ENCODE measurements at regions not wholly inside any gene's neighbourhood (a gene's known extent, or its start where the extent isn't known, plus 50 kb on each side); places are given as distances from the start of the nearest gene placed in this dataset.
"Not testable (repeated sequence)": the region's sequence is repeated elsewhere in the genome, so short reads cannot be mapped to it uniquely, and the experiment has no call there.

DNA sequence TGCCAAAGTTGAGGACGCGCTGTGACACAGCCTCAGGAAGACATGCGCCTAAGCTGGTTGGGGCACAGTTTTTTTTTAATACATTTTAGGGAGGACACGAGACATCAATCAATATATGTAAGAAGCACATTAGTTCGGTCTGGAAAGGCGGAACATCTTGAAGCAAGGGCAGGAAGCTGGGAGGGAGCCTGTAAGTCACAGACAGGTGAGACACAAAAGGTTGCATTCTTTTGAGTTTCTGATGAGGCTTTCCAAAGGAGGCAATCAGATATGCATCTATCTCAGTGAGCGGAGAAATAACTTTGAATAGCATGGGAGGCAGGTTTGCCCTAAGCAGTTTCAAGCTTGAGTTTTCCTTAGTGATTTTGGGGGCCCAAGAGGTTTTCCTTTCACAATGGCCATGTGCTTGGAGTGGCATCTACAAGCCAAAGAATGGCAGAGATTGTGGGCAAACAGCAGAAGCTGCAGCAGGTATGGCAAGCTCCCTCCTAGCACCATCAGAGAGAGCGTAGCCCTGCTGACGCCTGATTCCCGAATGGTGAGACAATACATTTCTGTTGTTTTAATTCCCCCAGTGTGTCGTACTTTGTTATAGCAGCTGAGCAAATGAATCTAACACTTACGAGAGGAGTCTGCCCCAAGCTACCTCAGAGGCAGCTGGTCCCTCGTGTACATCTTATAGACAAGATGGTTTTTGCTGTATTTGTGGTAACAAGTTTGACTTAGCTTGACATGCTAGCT is 99.5 kb upstream of the TMTC4 start:
- TF ChIP-seq, protein P1, sequence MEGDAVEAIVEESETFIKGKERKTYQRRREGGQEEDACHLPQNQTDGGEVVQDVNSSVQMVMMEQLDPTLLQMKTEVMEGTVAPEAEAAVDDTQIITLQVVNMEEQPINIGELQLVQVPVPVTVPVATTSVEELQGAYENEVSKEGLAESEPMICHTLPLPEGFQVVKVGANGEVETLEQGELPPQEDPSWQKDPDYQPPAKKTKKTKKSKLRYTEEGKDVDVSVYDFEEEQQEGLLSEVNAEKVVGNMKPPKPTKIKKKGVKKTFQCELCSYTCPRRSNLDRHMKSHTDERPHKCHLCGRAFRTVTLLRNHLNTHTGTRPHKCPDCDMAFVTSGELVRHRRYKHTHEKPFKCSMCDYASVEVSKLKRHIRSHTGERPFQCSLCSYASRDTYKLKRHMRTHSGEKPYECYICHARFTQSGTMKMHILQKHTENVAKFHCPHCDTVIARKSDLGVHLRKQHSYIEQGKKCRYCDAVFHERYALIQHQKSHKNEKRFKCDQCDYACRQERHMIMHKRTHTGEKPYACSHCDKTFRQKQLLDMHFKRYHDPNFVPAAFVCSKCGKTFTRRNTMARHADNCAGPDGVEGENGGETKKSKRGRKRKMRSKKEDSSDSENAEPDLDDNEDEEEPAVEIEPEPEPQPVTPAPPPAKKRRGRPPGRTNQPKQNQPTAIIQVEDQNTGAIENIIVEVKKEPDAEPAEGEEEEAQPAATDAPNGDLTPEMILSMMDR (IDR thresholded peaks at IDR 0.05; ENCODE audit: low read depth, low read length, missing control alignments), result no peak
- in situ Hi-C loops (cut with HindIII; ENCODE audit: low sequenced_read_pairs), result no loop called here
- no peak for DNase-seq (ENCODE audit: low read depth)
- H3K4me3 ChIP-seq (ENCODE audit: low read depth, low read length), result no peak overlapping the region

DNA sequence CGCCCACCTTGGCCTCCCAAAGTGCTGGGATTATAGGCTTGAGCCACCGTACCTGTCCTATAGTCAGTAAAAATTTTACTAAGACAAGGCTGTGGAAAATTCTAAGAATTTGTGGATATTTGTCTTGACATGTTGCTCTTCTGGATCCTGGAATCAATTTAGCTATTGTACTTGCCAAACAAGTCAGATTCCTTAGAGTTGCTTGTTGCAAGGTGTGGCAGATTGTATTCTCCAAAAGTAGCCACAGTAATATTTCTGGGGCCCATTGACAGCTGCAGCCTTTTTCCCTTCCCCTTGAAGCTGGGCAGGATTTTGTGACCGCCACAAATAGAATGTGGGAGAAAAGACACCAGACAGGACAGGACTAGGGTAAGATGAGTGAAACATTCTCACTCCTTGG is 98.8 kb upstream of the TMTC4 start:
- DNase-seq (ENCODE audit: low read depth), result no peak
- in situ Hi-C loops (cut with HindIII; ENCODE audit: low sequenced_read_pairs), result no loop called here
- no peak overlapping the region for H3K4me3 ChIP-seq (ENCODE audit: low read depth, low read length)
- TF ChIP-seq, protein P1 (IDR thresholded peaks at IDR 0.05; ENCODE audit: low read depth, low read length, missing control alignments), result no peak

DNA sequence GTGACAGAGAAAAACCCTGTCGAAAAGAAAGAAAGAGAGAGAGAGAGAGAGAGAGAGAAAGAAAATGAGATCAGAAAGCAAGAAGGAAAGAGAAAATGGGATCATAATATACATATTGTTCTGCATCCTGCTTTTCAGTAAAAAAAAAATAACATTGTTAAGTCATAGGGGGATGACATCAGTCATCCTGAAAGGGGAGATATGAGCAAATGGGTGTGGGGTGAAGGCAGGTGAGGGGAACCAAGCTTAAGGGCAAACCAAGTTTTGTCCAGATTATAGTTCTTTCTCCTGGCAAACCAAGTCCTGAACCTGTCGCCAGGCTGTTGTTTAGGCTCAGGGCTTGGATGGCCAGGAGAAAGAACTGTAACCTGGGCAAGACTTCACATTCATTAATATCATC is 92.6 kb upstream of the TMTC4 start:
- in situ Hi-C loops (cut with HindIII; ENCODE audit: low sequenced_read_pairs), result no loop called here
- H3K4me3 ChIP-seq (ENCODE audit: low read depth, low read length), result no peak overlapping the region
- DNase-seq (ENCODE audit: low read depth), result no peak
- TF ChIP-seq, protein P1 (IDR thresholded peaks at IDR 0.05; ENCODE audit: low read depth, low read length, missing control alignments), result no peak

DNA sequence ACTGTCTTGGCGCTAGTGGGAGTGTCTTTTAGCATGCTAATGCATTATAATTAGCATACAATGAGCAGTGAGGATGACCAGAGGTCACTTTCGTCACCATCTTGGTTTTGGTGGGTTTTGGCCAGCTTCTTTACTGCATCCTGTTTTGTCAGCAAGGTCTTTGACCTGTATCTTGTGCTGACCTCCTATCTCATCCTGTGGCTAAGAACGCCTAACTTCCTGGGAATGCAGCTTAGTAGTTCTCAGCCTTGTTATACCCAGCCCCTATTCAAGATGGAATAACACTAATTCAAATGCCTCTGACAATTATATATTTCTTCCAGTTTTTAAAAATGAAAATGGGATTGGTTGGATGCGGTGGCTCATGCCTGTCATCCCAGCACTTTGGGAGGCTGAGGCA is 92.0 kb upstream of the TMTC4 start:
- H3K4me3 ChIP-seq (ENCODE audit: low read depth, low read length); DNase-seq (ENCODE audit: low read depth); in situ Hi-C loops (cut with HindIII; ENCODE audit: low sequenced_read_pairs): not testable (repeated sequence)

DNA sequence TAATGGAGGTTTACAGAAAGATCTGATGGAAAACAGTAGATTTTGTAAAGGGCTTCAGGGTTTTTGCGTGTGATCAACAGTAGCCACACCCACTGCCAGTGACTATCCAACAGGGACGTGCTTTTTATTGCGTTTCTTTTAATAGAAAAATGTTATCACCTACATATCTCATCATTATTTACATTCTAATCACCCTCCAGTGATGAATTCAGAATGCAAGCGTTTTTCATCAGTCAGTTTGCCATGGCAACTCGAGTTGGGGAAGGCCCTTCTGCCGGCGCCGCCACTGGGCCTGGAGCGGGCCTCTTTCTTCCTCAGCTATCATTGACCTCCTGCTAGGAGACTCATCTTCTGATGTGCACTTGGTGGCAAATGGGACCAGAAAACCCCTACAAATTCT is 90.3 kb upstream of the TMTC4 start:
- in situ Hi-C loops (cut with HindIII; ENCODE audit: low sequenced_read_pairs), result no loop called here
- no peak overlapping the region for H3K4me3 ChIP-seq (ENCODE audit: low read depth, low read length)
- TF ChIP-seq, protein P1 (IDR thresholded peaks at IDR 0.05; ENCODE audit: low read depth, low read length, missing control alignments), result no peak
- no peak for DNase-seq (ENCODE audit: low read depth)

DNA sequence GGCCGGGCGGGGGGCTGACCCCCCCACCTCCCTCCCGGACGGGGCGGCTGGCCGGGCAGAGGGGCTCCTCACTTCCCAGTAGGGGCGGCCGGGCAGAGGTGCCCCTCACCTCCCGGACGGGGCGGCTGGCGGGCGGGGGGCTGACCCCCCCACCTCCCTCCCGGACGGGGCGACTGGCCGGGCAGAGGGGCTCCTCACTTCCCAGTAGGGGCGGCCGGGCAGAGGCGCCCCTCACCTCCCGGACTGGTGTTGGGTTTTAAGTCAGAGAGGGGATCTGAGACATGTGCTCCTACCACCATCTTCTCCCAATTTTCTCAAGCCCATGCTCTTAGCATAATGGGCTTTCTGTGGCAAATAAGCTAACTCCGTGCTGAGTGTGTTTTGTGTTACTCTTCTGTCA is 87.5 kb upstream of the TMTC4 start:
- H3K4me3 ChIP-seq (ENCODE audit: low read depth, low read length); in situ Hi-C loops (cut with HindIII; ENCODE audit: low sequenced_read_pairs); DNase-seq (ENCODE audit: low read depth): not testable (repeated sequence)

DNA sequence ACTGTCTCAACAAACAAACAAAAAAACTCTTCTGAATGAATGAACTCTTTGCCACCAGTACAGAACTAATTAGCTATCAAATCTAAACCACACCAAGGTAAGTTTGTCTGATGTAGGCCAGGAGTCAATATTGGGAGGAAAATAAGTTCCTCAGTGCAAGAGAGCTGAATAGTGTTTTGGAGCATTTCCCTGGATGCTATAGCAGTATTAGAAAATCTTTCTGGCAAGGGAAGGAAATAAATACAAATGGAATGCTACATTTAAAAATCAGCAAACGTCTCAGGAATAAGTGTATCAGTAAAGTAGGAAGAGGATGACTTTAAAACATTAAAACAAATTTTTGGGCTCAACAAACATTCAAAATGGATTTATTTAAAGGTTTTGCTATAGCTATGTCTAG is 81.3 kb upstream of the TMTC4 start:
- no peak for DNase-seq (ENCODE audit: low read depth)
- in situ Hi-C loops (cut with HindIII; ENCODE audit: low sequenced_read_pairs), result no loop called here
- no peak overlapping the region for H3K4me3 ChIP-seq (ENCODE audit: low read depth, low read length)
- TF ChIP-seq, protein P1 (IDR thresholded peaks at IDR 0.05; ENCODE audit: low read depth, low read length, missing control alignments), result no peak

DNA sequence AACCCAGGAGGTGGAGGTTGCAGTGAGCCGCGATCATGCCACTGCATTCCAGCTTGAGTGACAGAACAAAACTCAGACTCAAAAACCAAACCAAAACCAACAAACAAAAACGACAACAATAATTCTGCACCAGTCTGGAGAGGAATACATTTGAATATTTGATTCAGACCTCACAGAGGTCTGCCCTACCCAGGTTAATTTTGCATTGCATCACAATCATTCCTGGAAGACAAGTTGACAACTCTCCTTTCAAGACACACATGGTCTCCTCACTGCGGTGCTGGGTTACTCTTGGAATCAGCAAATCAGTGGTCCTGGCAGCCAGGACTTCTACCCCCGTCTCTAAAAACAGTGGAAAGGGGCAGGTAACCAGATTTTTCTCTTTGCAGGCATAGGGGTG is 79.9 kb upstream of the TMTC4 start:
- H3K4me3 ChIP-seq (ENCODE audit: low read depth, low read length), result no peak overlapping the region
- in situ Hi-C loops (cut with HindIII; ENCODE audit: low sequenced_read_pairs), result no loop called here
- DNase-seq (ENCODE audit: low read depth), result no peak
- TF ChIP-seq, protein P1 (IDR thresholded peaks at IDR 0.05; ENCODE audit: low read depth, low read length, missing control alignments), result no peak

Measured in astrocyte of the cerebellum (primary cell).